ENCODE measurements at regions not wholly inside any gene's neighbourhood (a gene's known extent, or its start where the extent isn't known, plus 50 kb on each side); places are given as distances from the start of the nearest gene placed in this dataset.

GRCh38 chr14:43481864-43482263 is 1025.2 kb downstream of the FSCB start:
- intact Hi-C loops (cut with micrococcal nuclease; ENCODE audit: unreplicated experiment), result loop anchor here (5.0 kb wide), 1 partner anchor 315 kb away; no protein-coding TSS in a partner anchor
- WGBS (ENCODE audit: low lambda C conversion rate), result 45% methylated on average over 2 of the region's 2 CpGs
- TF ChIP-seq STAG1 (CRISPR knock-in tag; IDR thresholded peaks at IDR 0.05) (peak; percentile 44; the same call in 1 of the 2 replicates), ZNF468 (CRISPR knock-in tag; IDR thresholded peaks at IDR 0.05) (no peak)
- no peak for ATAC-seq
- FAIRE-seq, result no peak
- BruUV-seq (replicated peaks), result no TSS peak
- H2AFZ ChIP-seq (ENCODE audit: low read length), result no peak overlapping the region
- ChIA-PET POLR2A (no interaction called here), CTCF (ENCODE audit: low intra/inter-chr PET ratio, low total read pairs) (no interaction called here)
- no peaks in the 10 kb centered on the region for H3K79me2 ChIP-seq (ENCODE audit: insufficient read depth, low read length)
- in situ Hi-C loops (cut with HindIII; ENCODE audit: extremely low pct_ligation_motif_present, low pct_unique_long_range_greater_than_20kb), result loop anchor here (25.0 kb wide), 1 partner anchor 270 kb away; no protein-coding TSS in a partner anchor
- H3K9ac ChIP-seq (ENCODE audit: insufficient read depth, low read depth, low read length), result no peak overlapping the region
- no peak overlapping the region for H3K4me2 ChIP-seq (ENCODE audit: low read depth, low read length)
- DNase-seq (ENCODE audit: low spot score), result no peak
- H4K20me1 ChIP-seq (ENCODE audit: insufficient read depth, low read length), result no peaks in the 10 kb centered on the region
- H3K27me3 ChIP-seq (ENCODE audit: control insufficient read depth in 1 of 2, insufficient read depth in 2 of 2, low read length in 2 of 2), result no peaks in the 10 kb centered on the region
- H3K9me3 ChIP-seq (ENCODE audit: low read length), result no peaks in the 10 kb centered on the region
- H3K27ac ChIP-seq (ENCODE audit: extremely low read length, insufficient read depth, low read length), result no peak overlapping the region
- H3K4me3 ChIP-seq (replicated peaks in 1 of 3; ENCODE audit: insufficient read depth in 1 of 3, low read depth in 2 of 3, low read length in 3 of 3), result no peak overlapping the region
- H3K4me1 ChIP-seq (ENCODE audit: insufficient read depth, low read length), result no peaks in the 10 kb centered on the region
- H3K36me3 ChIP-seq (replicated peaks in 1 of 2; ENCODE audit: control insufficient read depth in 1 of 2, insufficient read depth in 2 of 2, low read length in 2 of 2), result no peaks in the 10 kb centered on the region

- H4K20me1 ChIP-seq (ENCODE audit: insufficient read depth, low read length), result no peaks in the 10 kb centered on the region
- no peak for FAIRE-seq
- H3K27ac ChIP-seq (ENCODE audit: extremely low read length, insufficient read depth, low read length), result no peak overlapping the region
- intact Hi-C loops (cut with micrococcal nuclease; ENCODE audit: unreplicated experiment) (loop anchor here (5.0 kb wide), 1 partner anchor 316 kb away; no protein-coding TSS in a partner anchor), in situ Hi-C loops (cut with HindIII; ENCODE audit: extremely low pct_ligation_motif_present, low pct_unique_long_range_greater_than_20kb) (loop anchor here (25.0 kb wide), 1 partner anchor 269 kb away; no protein-coding TSS in a partner anchor)
- H3K9ac ChIP-seq (ENCODE audit: insufficient read depth, low read depth, low read length), result no peak overlapping the region
- WGBS (ENCODE audit: low lambda C conversion rate), result 100% methylated on average over 1 of the region's 1 CpG
- no TSS peak for BruUV-seq (replicated peaks)
- no peaks in the 10 kb centered on the region for H3K9me3 ChIP-seq (ENCODE audit: low read length)
- CTCF ChIA-PET (ENCODE audit: low intra/inter-chr PET ratio, low total read pairs), result no interaction called here
- no peaks in the 10 kb centered on the region for H3K79me2 ChIP-seq (ENCODE audit: insufficient read depth, low read length)
- ATAC-seq, result no peak
- H2AFZ ChIP-seq (ENCODE audit: low read length), result no peak overlapping the region
- POLR2A ChIA-PET, result no interaction called here
- H3K4me1 ChIP-seq (ENCODE audit: insufficient read depth, low read length), result 0 out of 2 replicates have a peak, but pooled peaks cover 1% of the 10 kb centered on the region
- no peak overlapping the region for H3K4me2 ChIP-seq (ENCODE audit: low read depth, low read length)
- H3K36me3 ChIP-seq (replicated peaks in 1 of 2; ENCODE audit: control insufficient read depth in 1 of 2, insufficient read depth in 2 of 2, low read length in 2 of 2), result no peaks in the 10 kb centered on the region
- no peak for DNase-seq (ENCODE audit: low spot score)
- H3K4me3 ChIP-seq (replicated peaks in 1 of 3; ENCODE audit: insufficient read depth in 1 of 3, low read depth in 2 of 3, low read length in 3 of 3), result no peak overlapping the region
- H3K27me3 ChIP-seq (ENCODE audit: control insufficient read depth in 1 of 2, insufficient read depth in 2 of 2, low read length in 2 of 2), result no peaks in the 10 kb centered on the region
- no peak for TF ChIP-seq TFE3 (CRISPR knock-in tag; IDR thresholded peaks at IDR 0.05)
- TF ChIP-seq IKZF5 (CRISPR knock-in tag; IDR thresholded peaks at IDR 0.05), result no peak
- TF ChIP-seq ZNF878 (CRISPR knock-in tag; IDR thresholded peaks at IDR 0.05), result no peak
- no peak for TF ChIP-seq ZBTB38 (CRISPR knock-in tag; IDR thresholded peaks at IDR 0.05)
- TF ChIP-seq NFAT5 (CRISPR knock-in tag; IDR thresholded peaks at IDR 0.05), result no peak
- TF ChIP-seq MTF1 (CRISPR knock-in tag; IDR thresholded peaks at IDR 0.05), result no peak
Observed at GRCh38 chr14:43480976-43481375, 1026.1 kb downstream of the FSCB start.
